Smooth muscle cell (in vitro differentiated cells): ENCODE measurements at regions not wholly inside any gene's neighbourhood (a gene's known extent, or its start where the extent isn't known, plus 50 kb on each side); places are given as distances from the start of the nearest gene placed in this dataset.

ENCODE experiments used
- DNase-seq: peaks from one replicate; lab custom pipeline; 2025; ENCODE audit not compliant: unreplicated experiment; lab: John Stamatoyannopoulos, UW
- H2AFZ ChIP-seq: fragments of 200-600 bp; sonication (generic); 2 replicates; pipeline ENCODE4 v1.6.0; 2016; ENCODE audit warnings: antibody characterized with exemption, low read depth, mild to moderate bottlenecking
- H3F3A ChIP-seq: fragments of 200-600 bp; sonication (generic); 2 replicates; pipeline ENCODE4 v1.6.0; 2017; ENCODE audit warnings: antibody characterized with exemption, low read depth
- H3K27ac ChIP-seq: fragments of 200-600 bp; sonication (generic); 2 replicates; pipeline ENCODE4 v1.5.1; 2016; ENCODE audit warnings: low read depth, mild to moderate bottlenecking
- H3K27me3 ChIP-seq: fragments of 200-600 bp; sonication (generic); 2 replicates; pipeline ENCODE4 v1.6.1; 2016; ENCODE audit warnings: low read depth, mild to moderate bottlenecking
- H3K36me3 ChIP-seq: fragments of 200-600 bp; sonication (generic); 2 replicates; pipeline ENCODE4 v1.5.1; 2016; ENCODE audit warnings: low read depth
- H3K4me1 ChIP-seq: fragments of 200-600 bp; sonication (generic); 2 replicates; pipeline ENCODE4 v1.5.1; 2016; ENCODE audit warnings: low read depth
- H3K4me2 ChIP-seq: fragments of 200-600 bp; sonication (generic); 2 replicates; pipeline ENCODE4 v1.6.0; 2016; ENCODE audit warnings: mild to moderate bottlenecking
- H3K4me3 ChIP-seq: fragments of 200-600 bp; sonication (generic); 2 replicates; pipeline ENCODE4 v1.5.1; 2016; ENCODE audit warnings: mild to moderate bottlenecking
- H3K79me2 ChIP-seq: fragments of 200-600 bp; sonication (generic); 2 replicates; pipeline ENCODE4 v1.6.0; 2016; ENCODE audit warnings: low read depth, mild to moderate bottlenecking
- H3K9ac ChIP-seq: fragments of 200-600 bp; sonication (generic); 2 replicates; pipeline ENCODE4 v1.6.0; 2016; ENCODE audit warnings: low read depth
- H3K9me3 ChIP-seq: fragments of 200-600 bp; sonication (generic); replicated peaks from 2 replicates; pipeline ENCODE4 v1.5.1; 2016; ENCODE audit warnings: low read depth
- H4K20me1 ChIP-seq: fragments of 200-600 bp; sonication (generic); 2 replicates; pipeline ENCODE4 v1.6.0; 2016; ENCODE audit warnings: low read depth
- WGBS: methylation state at CpG from one replicate; pipeline ENCODE4 v1.1.7; 2016; ENCODE audit warnings: low lambda C conversion rate; 5-methylcytosine and 5-hydroxymethylcytosine counted together
- TF ChIP-seq, protein P1 (sequence below): fragments of 200-600 bp; sonication (generic); IDR thresholded peaks from 2 replicates; pipeline ENCODE4 v1.5.1; 2017; ENCODE audit warnings: borderline replicate concordance, mild to moderate bottlenecking, antibody characterized with exemption; ENCODE audit not compliant: insufficient read depth, poor library complexity, severe bottlenecking

DNA sequence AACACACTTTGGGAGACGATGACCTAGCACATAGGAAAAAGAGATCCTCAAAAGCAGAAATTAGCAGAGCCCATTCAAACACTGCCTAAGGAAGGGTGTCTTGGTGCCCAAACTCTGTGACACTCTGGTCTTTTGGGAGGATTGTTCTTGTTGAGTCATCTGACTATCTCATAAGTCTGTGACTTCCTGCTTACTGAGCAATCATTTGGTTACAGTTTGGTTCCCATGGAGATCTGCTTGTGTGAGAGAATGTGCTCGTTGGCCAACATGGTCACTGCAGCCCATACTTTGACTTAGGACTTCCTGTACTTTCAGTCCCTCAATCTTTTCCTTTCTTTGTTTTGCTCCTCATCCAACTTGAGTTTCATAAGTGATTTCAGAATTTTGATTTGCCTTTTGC lies 602.9 kb downstream of the NYAP2 start:
- Histone ChIP-seq H3K4me3 (no peak overlapping the region), H3K27me3 (no peaks in the 10 kb centered on the region), H4K20me1 (no peaks in the 10 kb centered on the region), H3K79me2 (no peaks in the 10 kb centered on the region), H3K36me3 (no peaks in the 10 kb centered on the region), H3K9me3 (no peaks in the 10 kb centered on the region), H3K9ac (no peak overlapping the region), H2AFZ (peak overlapping the region; percentile 15), H3F3A (no peaks in the 10 kb centered on the region), H3K4me1 (no peaks in the 10 kb centered on the region), H3K4me2 (no peak overlapping the region), H3K27ac (peak overlapping the region; percentile 41)
- DNase-seq: no peak
- TF ChIP-seq, protein P1, sequence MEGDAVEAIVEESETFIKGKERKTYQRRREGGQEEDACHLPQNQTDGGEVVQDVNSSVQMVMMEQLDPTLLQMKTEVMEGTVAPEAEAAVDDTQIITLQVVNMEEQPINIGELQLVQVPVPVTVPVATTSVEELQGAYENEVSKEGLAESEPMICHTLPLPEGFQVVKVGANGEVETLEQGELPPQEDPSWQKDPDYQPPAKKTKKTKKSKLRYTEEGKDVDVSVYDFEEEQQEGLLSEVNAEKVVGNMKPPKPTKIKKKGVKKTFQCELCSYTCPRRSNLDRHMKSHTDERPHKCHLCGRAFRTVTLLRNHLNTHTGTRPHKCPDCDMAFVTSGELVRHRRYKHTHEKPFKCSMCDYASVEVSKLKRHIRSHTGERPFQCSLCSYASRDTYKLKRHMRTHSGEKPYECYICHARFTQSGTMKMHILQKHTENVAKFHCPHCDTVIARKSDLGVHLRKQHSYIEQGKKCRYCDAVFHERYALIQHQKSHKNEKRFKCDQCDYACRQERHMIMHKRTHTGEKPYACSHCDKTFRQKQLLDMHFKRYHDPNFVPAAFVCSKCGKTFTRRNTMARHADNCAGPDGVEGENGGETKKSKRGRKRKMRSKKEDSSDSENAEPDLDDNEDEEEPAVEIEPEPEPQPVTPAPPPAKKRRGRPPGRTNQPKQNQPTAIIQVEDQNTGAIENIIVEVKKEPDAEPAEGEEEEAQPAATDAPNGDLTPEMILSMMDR: no peak
- whole genome bisulfite sequencing: 63% methylated on average over 2 of the region's 2 CpGs

DNA sequence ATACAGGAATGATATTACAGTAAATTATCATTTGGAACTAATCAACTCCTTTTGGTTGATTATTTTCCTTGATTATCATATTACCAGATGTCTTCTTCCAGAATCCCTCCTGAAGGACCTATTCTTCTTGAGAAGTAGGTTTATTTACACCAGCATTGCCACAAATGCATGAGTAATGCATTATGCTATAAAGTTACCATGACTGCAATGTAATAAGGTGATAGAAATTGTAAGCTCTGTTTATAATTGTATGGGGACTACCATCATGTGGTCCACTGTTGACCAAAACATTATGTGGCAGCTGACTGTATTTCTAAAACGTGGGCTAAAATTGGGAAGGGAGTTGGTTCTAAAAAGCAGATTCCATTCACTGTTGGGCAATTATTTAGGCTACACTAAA lies 602.2 kb downstream of the NYAP2 start:
- H3K27me3 ChIP-seq: no peaks in the 10 kb centered on the region

DNA sequence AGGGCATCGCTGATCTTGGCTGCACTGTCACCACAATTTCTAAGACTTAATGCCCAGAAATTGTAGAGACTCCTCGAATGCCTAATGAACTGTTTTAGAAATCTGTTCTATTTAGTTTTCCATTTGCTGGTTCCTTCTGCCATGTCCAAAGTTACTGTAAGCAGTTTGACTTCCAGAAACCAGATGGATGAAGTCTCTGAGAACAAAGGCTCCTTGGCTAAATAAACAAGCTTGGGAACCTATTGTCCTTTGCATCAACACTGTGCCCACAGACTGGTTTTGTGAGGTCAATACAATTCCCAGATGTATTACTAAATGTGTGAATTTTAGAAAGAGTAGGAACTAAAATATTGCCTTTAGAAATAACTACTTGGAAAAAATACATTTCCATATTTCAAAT lies 600.2 kb downstream of the NYAP2 start:
- Histone ChIP-seq H3K4me2 (no peak overlapping the region), H3K4me1 (peaks cover 7% of the 10 kb centered on the region), H3K27me3 (no peaks in the 10 kb centered on the region), H3K27ac (no peak overlapping the region), H3F3A (no peaks in the 10 kb centered on the region), H3K79me2 (no peaks in the 10 kb centered on the region), H3K9ac (no peak overlapping the region), H3K4me3 (no peak overlapping the region), H2AFZ (no peak overlapping the region), H4K20me1 (no peaks in the 10 kb centered on the region), H3K9me3 (no peaks in the 10 kb centered on the region), H3K36me3 (no peaks in the 10 kb centered on the region)
- DNase-seq: no peak
- 92% methylated on average over 2 of the region's 2 CpGs for WGBS
- TF ChIP-seq, protein P1: no peak

More for the DNA sequence above, 602.2 kb downstream of the NYAP2 start:
- Histone ChIP-seq H3K36me3 (no peaks in the 10 kb centered on the region), H4K20me1 (no peaks in the 10 kb centered on the region), H2AFZ (no peak overlapping the region), H3K79me2 (no peaks in the 10 kb centered on the region), H3K9ac (no peak overlapping the region), H3K27ac (peak overlapping the region; percentile 41), H3K4me3 (no peak overlapping the region), H3K4me1 (no peaks in the 10 kb centered on the region), H3K4me2 (no peak overlapping the region), H3K9me3 (no peaks in the 10 kb centered on the region), H3F3A (no peaks in the 10 kb centered on the region)
- TF ChIP-seq, protein P1: no peak
- no peak for DNase-seq
- WGBS: 94% methylated on average over 1 of the region's 1 CpG

DNA sequence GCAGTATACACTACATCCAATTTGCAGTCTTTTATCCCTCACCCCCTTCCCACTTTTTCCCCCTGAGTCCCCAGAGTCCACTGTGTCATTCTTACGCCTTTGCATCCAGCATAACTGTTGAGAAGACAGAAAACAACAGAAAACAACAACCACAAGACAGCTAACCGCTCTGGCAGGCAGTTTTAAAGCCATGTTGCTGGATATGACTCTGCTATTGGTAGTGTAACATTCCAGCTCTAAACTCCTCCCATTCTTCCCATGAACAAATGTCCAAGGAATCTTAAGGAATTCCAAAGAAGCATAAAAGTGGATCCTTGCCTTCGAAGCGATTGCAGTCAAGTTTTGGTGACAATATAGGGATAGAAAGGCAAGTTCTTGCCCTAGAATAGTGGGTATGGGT lies 599.1 kb downstream of the NYAP2 start:
- Histone ChIP-seq H3K36me3 (no peaks in the 10 kb centered on the region), H3K4me2 (no peak overlapping the region), H3K27ac (no peak overlapping the region), H3K4me1 (peaks cover 7% of the 10 kb centered on the region), H4K20me1 (no peaks in the 10 kb centered on the region), H2AFZ (no peak overlapping the region), H3K9me3 (no peaks in the 10 kb centered on the region), H3K27me3 (no peaks in the 10 kb centered on the region), H3K79me2 (no peaks in the 10 kb centered on the region), H3K4me3 (no peak overlapping the region), H3K9ac (no peak overlapping the region), H3F3A (no peaks in the 10 kb centered on the region)
- no peak for DNase-seq
- WGBS: 75% methylated on average over 4 of the region's 4 CpGs
- TF ChIP-seq, protein P1: no peak
